Panc1 (cell line): ENCODE measurements at regions not wholly inside any gene's neighbourhood (a gene's known extent, or its start where the extent isn't known, plus 50 kb on each side); places are given as distances from the start of the nearest gene placed in this dataset.

Experiments used
- CTCF ChIP-seq: fragments of 450-650 bp; IDR thresholded peaks from 2 replicates; pipeline ENCODE4 v1.5.1; 2017; ENCODE audit warnings: mild to moderate bottlenecking
- POLR2AphosphoS5 ChIP-seq: IDR thresholded peaks from 2 replicates; pipeline ENCODE4 v1.6.1; 2012; ENCODE audit warnings: mild to moderate bottlenecking, low read depth, low read length, moderate library complexity
- REST ChIP-seq, 2 experiments: IDR thresholded peaks; 2 replicates each; pipeline ENCODE4 v1.6.1; 2011 to 2012; ENCODE audit warnings: low read depth in 2 of 2, control low read depth in 1 of 2, low read length in 1 of 2, mild to moderate bottlenecking in 1 of 2, moderate library complexity in 1 of 2; ENCODE audit not compliant: insufficient read depth in 1 of 2
- SIN3A ChIP-seq: IDR thresholded peaks from 2 replicates; pipeline ENCODE4 v1.6.1; 2012; ENCODE audit warnings: low read depth, mild to moderate bottlenecking, low read length, moderate library complexity, borderline replicate concordance; ENCODE audit not compliant: insufficient read depth
- TCF7L2 ChIP-seq: IDR thresholded peaks from 2 replicates; pipeline ENCODE4 v1.6.1; 2011; ENCODE audit warnings: mild to moderate bottlenecking, low read depth, low read length, inconsistent platforms

- TF ChIP-seq CTCF: no peak
- TF ChIP-seq POLR2AphosphoS5: no peak
- TF ChIP-seq REST (IDR thresholded peaks at IDR 0.05; ENCODE audit: insufficient read depth in 1 of 2, low read depth in 2 of 2, low read length in 1 of 2): no peak
- no peak for TF ChIP-seq SIN3A
- no peak for TF ChIP-seq TCF7L2
Observed at GRCh38 chr14:53375599-53375998, 222.5 kb upstream of the DDHD1 start.
